DMS153 treated with DMSO at 0.1 percent for 48 hours (cell line): ENCODE measurements at regions not wholly inside any gene's neighbourhood (a gene's known extent, or its start where the extent isn't known, plus 50 kb on each side); places are given as distances from the start of the nearest gene placed in this dataset.
"Not testable (repeated sequence)": the region's sequence is repeated elsewhere in the genome, so short reads cannot be mapped to it uniquely, and the experiment has no call there.

Experiments
- DNase-seq: peaks from one replicate; lab custom pipeline; 2025; ENCODE audit not compliant: unreplicated experiment; lab: John Stamatoyannopoulos, UW

DNA sequence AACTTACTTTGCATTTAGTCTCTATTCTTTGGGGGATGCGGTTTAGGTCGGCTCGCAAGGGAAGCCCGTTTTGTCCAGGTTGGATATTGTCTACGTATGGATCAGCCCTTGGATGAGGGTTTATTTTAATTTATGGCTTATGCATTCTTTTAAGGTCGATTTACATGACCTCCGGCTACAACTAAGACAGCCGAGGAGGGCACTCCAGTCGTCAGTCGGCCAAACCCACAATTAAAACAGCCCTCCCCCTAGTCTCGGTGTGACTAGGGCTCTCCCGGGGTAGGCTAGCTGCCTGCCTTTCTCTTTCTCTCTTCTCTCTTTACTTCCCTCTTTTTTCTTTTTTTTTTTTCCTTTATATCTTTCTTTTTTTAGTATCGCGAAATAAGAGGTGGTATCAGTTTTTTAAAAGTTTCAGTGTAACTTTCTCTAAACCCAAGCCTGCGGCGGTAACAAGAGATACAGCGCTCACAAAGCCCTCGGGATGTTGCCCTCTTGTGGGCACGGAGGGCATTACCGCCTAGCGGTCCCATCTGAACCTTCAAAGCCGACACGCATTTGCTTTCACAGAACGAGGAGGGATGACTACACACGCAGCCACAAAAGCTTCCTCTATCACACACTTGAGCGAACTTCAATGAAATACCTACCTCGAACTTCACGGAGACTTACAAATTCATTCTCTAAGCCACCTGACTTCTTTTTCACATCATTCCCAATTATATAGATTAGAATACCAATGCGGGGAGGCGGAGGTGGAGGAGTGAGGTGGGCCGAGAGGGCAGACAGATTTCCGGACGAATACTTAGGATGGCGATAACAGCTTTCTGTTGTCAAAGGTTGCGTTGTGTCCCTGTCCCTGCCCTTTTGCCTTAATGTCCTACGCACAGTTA, 132.3 kb upstream of the C11orf58 start:
- DNase-seq = peak; percentile 90

DNA sequence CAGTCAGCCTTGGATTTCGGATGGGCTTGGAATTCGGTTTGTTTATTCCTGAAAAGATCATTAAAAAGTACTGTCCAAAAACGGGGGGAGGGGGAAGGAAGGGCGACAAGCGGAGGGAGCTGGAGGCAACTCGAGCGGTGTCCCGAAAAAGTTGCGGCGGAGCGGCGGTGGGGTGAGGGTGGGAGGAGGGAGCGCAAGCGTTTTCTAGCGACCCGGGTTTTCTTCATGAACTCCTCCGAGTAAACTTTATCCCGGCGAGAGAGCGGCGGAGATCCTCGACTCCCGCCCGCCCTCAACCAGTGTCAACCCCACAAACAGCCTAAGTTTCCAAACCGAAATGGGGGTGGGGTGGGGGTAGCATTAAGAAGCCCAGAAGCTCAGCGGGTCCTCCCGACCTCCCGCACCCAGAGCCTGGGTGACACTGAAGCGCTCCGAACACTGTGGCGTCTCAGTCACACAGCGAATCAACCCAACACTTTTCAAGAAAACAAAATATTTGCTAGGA, 133.0 kb upstream of the C11orf58 start:
- DNase-seq = no peak

DNA sequence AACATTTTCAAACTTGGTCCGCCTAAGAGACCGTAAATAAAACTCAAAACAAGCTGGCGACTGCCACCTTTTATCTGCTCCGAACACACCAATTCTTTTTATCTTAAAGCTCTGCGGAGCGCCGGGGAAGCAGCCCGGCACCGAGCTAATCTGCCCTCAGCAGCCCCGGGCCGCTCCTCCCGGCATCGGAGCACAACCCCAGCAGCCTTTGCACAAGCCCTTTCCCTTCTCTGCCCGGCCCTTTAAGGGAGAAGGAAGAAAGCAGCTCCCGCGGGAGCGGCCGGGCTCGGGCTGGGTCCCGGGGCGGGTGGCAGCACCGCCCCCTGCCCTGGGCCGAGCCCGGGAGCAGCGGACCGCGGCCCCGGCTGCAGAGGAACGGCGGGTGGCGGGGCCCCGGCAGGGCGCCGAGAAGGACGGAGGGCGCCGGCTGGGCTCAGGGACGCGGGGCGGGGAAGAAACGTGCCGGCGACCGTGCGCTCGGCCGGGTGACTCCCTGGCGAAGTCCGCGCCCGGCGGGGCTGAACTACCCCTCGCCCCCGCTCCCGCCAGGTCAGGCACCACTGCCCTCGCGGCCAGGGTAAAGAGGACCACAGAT, 133.6 kb upstream of the C11orf58 start:
- no peak for DNase-seq

GRCh38 chr11:16603890-16604793, 134.3 kb upstream of the C11orf58 start:
- peak; percentile 49 for DNase-seq

DNA sequence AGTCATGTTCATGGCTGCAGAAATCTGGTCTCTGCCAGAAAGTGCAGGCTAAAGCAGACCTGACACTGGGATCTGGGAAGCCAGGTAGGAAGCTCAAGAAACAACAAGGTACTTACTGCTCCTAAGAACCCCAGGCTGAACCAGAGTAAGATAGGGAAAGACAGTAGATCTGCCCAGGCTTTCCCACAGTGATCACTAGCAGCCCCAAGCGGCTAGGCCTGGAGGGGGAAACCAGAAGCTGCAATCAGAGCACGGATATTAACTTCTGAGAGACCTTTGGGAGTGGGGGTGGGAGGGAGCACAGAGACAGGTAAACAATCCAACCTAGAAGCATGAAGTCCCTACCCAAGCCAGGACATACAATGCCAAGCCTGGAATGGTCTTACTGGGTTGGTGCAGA, 135.2 kb upstream of the C11orf58 start:
- DNase-seq = peak; percentile 46

- no peak for DNase-seq
These were observed 139.5 kb upstream of the C11orf58 start for GRCh38 chr11:16598906-16599305.

- no peak for DNase-seq
These were observed 140.4 kb upstream of the C11orf58 start for GRCh38 chr11:16598032-16598431.

DNA sequence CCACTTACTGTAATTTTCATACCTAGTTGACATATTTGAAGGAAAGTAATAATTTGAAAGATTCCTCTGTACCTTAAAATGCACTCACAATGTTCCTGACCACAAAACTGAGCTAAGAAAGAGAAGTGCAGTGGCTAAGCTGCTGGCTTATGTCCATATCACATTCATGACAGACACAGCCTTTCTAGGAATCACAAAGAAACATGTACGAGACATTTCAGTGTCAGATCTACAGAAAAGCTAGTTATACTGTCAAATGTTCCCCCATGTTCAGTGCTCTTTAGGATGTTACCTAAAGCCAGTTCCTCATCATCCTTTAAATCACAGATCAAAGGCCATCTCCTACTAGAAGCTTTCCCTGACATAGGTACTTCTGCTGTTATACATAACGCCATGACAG, 142.2 kb upstream of the C11orf58 start:
- no peak for DNase-seq

DNA sequence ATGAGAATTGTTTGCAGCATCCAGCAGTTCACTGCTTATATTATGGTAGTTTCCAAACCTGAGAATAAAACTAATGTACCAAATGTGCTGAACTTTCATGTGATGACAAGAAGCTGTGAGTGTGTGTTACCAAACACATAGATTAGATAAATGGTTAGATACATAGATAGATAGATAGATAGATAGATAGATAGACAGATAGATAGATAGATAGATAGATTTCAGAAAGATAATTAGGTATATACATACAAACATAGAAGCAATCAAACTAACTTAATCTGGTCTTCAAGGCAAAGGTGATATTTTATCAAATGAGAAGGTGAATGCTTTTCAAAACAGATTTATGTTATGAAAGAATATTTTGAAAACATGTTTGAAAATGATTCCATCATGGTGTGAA, 147.3 kb upstream of the C11orf58 start:
- no peak for DNase-seq

DNA sequence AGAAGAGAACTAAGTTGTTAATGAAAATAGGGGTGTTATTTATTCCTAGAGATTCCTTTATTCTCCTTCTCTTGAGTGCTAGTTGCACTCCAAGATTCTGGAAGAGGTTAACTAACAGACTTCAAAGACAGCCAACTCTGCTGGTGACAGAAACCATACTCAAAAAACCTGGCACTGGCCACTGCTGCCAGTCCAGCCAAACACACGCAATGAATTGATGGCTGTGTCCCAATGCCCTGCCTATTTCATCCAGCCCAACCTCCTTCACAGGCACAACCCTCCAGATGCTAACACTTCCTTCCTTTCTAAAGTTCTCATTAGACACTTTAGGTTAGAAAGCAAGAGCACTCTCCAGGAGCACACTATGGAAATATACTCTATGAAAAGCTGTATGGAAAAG, 150.8 kb upstream of the C11orf58 start:
- no peak for DNase-seq

DNA sequence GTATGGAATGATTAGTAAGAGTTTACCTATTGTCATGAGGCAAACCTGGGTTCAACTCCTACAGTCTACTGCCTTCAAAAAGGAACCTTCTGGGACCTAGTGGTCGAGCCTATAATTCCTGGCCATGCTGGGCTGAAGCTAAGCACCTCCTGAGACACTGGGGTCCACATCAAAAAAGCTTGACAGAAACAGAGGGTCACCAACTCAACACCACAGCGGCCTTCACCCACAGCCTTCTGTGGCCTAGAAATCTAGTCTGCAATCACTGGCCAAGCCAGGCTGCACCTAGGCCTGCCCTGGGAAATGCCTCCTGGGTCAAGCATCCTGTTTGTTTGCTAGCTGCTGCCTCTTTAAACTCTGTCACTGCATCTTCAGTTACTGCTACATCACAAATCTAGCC, 153.9 kb upstream of the C11orf58 start:
- DNase-seq = no peak

GRCh38 chr11:16581078-16581477, 157.4 kb upstream of the C11orf58 start:
- not testable (repeated sequence) for DNase-seq

DNA sequence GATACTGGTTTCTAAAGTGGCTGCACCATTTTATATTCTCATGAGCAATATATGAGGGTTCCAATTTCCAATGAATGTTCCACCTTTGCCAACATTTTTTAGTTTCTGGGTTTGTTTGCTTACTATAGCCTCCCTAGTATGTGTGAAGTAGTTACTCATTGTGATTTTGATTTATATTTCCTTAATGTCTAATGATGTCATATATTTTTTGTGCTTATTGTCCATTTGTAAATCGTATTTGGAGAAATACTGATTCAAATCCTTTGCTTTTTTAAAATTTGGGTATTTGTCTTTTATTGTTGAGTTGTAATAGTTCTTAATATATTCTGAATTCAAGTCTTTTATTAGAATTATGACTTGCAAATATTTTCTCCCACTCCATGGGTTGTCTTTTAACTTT, 161.0 kb upstream of the C11orf58 start:
- no peak for DNase-seq

- DNase-seq = not testable (repeated sequence)
These were observed 163.6 kb upstream of the C11orf58 start for GRCh38 chr11:16574889-16575288.

DNA sequence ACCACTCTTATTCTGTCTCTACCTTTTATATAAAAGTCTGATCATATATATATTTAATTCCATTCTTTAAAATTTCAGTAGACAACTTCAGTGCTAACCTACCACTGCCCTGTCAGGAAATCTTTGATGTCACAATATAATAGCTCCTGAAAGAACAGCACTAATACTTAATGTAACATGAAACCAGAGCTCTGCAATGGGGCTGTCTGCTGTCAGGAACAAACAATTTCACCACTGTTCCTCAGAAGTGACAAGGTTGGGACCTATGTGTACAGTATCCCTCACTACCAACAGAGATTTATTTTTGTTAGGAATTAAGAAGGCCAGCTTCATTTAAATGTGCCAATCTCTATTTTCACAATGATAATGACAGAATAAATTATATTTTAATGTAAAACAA, 165.5 kb upstream of the C11orf58 start:
- peak; percentile 51 for DNase-seq

- DNase-seq = no peak
These were observed 177.3 kb upstream of the C11orf58 start for GRCh38 chr11:16561150-16561549.

DNA sequence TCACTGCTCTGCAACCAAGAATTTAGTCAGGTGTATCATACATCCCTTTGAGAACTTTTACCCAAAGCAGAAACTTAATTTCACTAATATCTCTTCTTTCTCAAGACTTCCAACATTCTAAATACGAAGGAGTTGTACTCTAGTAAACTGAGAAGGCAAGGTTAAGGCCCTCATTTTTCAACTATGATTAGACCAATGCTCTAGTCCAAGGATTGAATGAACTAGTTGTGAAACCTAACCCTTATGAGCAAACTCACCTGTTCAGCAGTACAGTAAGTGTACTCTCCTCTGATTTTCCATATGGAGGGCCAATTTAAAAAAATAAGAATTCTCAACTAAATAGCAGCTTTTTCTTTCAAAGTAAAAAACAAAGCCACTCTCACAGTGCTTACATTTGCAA, 180.0 kb upstream of the C11orf58 start:
- no peak for DNase-seq

DNA sequence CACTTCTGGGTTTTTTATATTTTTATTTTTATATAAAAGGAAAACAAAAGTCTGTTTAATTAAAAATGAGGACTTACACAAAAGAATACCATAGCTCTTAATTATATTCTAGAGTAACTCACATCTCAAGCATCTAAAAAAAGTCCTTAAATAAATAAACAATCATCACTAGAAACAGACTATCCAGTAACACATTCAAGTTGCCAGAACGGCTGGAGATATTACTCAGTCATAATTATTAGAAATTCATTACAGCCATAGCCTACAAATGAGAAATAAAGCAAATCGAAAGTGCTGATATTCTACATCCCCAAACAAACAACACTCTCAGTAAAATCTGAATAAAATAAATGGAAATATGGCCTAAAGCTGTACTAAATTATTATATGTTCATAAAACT, 182.5 kb upstream of the C11orf58 start:
- no peak for DNase-seq

GRCh38 chr11:16554361-16554760, 184.1 kb upstream of the C11orf58 start:
- DNase-seq = no peak

DNA sequence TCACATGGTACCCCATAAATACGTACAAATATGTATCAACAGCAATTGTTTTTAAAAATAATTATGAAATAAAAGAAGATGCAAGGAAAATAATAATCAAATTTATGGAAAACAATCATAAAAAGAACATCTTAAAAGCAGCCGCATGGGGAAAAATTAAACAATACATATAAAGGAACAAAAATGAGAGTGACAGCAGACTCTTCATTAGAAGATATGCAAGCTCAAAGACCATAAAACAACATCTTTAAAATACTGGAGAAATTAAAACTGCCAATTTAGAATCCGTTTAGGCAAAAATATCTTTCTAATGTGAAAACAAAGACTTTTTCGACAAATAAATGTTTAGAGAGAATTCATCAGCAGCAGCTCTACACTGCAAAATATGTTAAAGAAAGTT, 190.6 kb upstream of the C11orf58 start:
- DNase-seq = no peak

- DNase-seq = no peak
These were observed 187.3 kb upstream of the SOX6 start for GRCh38 chr11:16543642-16544041.
